HG03442 (cell line): ENCODE measurements at regions not wholly inside any gene's neighbourhood (a gene's known extent, or its start where the extent isn't known, plus 50 kb on each side); places are given as distances from the start of the nearest gene placed in this dataset.
A peak's percentile ranks its signal among the peaks of the same experiment; 100 is the strongest.
"Not testable (repeated sequence)": the region's sequence is repeated elsewhere in the genome, so short reads cannot be mapped to it uniquely, and the experiment has no call there.

Experiments used
- ATAC-seq: cut with Tn5 transposase; IDR thresholded peaks from one replicate; pipeline ENCODE4 v1.9.1; 2021; ENCODE audit warnings: mild to moderate bottlenecking, moderate library complexity; ENCODE audit not compliant: unreplicated experiment

DNA sequence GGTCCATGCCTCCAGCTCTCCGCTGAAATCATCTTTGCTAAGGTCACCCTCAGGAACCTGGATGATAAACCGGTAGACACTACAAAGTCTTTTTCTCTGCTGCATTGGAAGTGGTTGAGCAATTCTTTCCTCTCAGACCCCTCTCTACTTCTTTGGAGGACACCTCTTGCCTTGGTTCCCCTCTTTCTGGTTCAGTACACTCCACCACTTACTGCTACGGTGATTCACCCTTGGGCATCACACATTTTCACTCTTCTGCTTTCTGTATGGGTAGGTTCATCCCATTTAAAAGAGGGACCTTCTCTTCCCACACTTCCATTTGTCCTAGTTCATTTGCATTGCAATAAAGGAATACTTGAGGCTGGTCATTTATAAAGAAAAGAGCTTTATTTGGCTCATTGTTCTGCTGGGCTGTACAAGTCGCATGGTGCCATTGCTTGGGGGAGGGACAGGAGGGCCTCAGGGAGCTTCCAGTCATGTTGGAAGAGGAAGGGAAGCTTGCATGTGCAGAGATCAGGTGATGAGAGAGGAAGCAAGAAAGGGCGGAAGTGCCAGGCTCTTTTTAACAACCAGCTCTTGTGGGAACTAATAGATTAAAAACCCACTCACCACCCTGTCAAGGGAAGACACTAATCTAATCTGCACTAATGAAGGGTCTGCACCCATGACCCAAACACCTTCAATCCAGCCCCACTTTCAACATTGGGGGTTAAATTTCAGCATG, 149.7 kb upstream of the TMEM170B start:
- no peak for ATAC-seq

DNA sequence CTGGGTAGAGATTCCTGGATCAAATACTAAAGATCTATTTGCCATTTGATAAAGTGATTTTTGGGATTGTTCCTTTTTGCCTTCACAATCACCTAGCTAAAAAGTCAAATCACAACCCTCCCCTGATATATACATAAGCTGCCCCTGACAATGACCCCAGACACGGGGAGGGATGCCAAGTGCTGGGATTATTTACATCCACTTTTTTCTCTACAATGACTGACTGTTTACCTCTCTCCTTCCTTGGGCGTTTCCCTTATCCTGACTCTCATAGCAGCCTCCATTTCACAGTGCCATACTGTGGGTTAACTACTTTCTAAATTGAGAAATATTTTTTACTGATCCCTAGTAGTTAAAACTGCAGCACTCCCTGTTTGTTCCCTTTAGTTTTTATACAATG, 150.8 kb upstream of the TMEM170B start:
- no peak for ATAC-seq

DNA sequence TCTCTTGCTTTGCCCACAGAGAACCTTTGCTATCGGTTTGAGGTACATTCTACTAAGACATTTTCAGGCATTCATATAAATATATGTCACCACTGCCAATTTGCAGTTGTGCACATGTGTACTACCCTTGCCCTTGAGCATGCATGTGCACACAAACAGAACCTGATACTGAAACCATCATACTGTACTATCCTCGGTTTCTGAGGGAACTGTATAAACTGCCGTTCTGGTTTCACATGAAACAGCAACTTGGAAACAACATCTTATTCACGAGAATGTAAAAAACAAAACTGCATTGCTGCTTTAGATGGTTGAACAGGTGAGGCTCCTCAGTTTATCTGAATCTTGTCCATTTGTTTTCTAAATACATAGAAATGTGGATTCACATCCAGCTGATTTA, 151.2 kb upstream of the TMEM170B start:
- peak; percentile 70 for ATAC-seq

DNA sequence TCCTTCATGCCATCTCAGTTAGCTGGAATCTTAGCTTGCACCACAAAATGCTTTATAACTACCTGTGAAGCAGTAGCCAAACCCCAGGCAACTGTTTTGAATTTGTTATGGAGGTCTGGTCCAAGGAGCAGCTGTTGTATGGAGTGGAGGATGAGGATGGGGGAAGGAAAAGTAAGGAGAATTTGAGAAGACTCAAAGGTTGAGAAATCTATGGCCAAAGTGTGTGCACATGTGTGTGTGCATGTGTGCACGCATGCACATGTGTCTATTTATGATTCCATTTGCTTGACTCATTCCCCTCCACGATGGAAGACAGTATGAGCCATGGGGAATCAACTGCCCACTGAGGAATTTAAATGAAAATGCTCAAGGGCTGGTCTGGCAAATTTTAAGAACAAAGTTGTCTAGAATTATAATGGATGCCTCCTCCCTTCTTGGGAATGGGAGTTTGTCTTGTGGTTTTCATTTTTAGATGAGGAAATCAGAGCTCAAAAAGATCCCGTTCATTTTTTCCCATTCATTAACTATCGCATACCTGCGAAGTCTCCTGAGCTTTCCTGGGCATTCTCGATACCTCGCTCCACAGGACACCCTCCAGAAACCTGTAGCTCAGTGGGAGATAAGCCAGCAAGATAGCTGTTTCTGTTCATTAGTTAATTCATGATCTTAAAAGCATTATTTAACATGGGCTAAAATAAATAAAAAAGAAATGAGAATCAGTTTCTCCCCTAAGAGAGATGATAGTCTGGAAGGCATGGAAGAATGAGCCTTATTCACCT, 152.3 kb upstream of the NEDD9 start:
- ATAC-seq: no peak

DNA sequence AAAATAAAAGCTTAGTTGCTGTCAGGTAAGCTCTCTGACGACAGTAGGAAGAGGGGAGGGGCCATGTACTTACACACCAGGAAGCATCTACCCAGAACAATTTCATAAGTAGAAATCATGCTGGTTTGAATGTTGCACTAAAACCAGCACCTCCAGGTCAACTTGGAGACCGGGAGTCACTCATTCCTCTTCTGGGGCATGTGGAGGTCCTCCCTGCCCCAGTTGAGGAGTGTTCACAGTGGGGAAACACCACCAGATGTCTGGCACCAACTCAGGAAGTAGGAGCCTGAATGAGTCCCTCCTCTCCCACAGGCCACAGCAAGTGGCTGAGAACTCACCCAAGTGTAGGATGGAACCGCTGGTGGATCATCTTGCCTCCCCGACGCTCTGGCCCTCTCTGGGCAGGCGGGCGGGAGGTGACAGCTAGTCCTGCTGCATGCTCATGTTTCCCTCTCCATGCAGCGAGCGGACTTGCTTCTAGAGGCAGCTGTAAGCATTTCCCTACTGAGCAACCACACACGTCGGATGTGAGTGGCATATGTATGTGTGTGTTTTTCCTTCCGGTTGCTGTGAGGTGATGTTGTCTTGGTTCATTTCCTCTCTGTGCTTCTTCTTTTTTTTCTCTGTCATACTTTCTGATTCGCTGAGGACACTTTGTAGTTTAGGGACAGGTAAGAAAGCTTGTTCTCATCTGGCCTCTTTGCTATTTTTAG, 149.5 kb upstream of the NEDD9 start:
- peak; percentile 79 for ATAC-seq

DNA sequence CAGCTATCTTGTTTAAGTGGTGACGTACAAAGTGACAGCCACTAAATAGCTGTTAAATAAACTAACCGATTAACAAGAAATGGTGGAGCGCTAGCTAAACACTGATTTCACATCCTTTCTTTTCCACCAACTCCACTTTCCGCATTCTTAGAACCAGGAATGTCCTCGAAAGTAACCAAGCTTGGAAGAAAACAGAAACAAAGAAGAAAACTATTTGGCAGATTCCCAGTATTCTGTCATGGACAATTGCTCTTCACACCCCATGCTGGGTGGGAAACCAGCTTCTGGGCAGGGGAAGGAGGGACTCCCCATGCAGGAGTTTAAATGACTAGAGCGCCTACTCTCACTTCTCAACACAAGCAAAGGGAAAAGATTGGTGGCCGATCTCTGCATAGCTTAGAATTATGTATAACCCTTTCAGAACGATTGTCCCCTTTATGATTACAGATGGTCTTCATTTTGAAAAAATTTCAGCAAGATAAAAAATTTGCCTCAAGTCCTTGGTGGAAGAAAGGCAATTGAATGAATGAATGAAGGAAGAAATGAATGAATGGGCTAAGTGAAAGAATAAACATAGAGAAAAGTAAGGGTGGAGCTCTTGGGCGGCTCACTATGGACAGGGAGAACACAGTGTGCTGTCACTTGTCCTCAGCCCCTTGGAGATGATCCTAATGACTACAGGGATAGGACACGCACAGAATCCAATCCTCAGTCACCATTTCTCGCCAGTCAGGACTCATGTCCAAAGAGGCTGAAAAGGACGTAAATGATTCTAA, 148.7 kb upstream of the NEDD9 start:
- no peak for ATAC-seq

DNA sequence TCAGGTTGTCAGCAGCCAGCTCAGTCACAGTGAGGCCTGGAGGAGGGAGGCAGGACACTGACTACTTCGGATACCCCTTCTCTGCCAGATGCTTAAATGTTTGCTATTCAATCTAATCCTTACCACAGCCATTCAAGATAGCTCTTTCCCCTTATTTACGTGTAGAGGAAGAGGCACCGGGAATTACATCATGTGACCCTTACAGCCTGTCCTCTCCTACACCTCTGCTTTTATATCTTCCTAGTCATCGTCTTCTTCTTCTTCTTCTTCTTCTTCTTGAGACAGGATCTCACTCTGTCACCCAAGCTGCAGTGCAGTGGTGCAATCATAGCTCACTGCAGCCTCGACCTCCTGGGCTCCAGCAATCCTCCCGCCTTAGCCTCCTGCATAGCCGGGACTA, 148.1 kb upstream of the NEDD9 start:
- ATAC-seq: no peak

DNA sequence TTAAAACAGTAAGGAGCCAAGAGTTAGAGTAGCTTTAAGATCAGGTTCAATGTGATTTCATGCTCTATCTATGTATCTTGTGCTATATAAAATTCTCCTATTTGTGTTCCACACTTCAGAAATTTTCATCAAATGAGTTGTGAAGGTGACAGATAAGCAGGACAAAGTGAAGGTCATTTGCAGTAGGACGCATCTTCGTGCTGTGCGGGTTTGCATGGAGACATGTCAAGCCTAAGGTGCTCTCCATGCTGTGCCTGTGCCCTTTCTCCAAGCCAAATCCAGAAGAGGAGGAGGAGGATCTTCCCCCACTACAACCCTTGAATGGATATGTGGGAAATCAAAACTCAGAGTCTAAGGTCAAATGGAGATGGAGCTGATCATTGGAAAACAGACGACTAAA, 147.3 kb upstream of the NEDD9 start:
- no peak for ATAC-seq

DNA sequence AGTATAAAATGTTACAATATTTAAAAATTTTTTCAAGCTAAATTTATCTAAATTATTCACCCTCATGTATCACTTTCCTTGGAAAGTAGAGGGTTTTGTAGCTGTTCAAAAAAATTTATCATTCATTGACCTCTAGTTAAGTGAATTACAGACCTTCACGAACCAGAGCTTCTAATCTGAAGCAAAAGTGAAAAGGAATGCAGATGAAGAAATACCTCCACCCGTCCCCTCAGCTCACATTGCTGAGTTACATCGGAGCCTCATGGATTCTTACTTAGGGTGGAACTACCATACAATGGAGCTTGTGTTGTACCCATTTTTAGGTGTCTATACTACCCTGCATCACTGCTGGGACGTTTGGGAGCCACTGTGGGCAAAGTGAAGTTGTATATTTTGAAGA, 146.2 kb upstream of the NEDD9 start:
- ATAC-seq: no peak

DNA sequence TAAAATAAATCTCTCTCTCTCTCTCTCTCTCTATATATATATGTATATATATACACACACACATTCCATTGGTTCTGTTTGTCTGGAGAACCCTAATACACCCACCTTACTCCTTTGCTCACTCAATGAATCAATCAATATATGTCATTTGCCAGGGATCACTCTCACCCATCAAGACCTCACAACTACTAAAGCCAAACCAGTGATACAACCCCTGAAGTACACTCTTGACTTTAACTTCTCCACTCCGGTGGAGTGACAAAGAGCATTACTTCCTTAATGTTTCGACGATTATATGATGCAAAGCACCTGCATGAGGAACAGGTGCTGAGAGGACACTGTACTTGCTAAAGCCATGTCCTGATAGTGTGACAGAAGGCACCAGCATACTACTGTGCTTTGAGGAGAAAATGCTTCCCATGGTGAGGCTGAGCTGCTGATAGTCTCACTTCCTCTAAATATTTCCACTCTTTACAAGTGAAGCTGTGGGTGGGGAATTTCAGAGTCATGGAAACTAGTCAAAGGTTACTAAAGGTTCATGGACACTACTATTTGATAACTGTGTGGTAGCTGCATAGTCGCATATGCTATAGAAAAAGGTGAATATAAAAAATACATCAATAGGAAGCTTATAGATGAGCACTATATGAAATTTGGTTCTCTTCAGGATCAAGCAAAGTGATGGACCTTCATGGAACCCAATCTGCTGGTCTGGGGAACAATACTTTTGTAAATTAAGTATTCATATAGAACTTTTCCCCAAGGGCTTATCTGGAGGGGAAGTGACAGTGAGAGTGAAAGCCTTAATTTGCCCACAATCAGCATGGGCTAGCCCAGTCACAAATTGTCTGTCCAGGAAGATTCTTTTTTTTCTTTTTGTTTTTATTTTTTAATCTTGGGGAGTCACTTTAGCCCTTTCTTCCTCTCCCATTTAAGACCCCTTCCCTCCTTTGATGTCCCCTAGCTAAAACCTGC, 141.9 kb upstream of the NEDD9 start:
- peak; percentile 94 for ATAC-seq

DNA sequence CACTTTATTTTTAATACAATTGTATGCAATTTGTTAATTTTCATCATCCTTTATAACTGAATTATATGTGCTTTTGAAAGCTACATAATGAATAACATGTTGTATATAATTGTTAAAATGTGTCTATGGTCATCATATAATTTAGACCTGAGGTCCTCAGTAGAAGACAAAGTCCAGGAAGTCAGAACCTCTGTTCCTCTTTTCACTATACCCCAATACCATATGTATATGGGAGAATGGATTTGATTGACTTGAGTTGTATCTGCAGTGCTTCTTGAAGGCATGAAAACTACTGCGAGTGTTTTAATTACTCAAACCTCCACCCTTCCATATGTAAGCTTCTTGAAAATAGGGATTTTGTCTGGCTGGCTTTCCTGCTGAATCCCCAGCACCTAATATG, 140.7 kb upstream of the NEDD9 start:
- ATAC-seq: no peak

DNA sequence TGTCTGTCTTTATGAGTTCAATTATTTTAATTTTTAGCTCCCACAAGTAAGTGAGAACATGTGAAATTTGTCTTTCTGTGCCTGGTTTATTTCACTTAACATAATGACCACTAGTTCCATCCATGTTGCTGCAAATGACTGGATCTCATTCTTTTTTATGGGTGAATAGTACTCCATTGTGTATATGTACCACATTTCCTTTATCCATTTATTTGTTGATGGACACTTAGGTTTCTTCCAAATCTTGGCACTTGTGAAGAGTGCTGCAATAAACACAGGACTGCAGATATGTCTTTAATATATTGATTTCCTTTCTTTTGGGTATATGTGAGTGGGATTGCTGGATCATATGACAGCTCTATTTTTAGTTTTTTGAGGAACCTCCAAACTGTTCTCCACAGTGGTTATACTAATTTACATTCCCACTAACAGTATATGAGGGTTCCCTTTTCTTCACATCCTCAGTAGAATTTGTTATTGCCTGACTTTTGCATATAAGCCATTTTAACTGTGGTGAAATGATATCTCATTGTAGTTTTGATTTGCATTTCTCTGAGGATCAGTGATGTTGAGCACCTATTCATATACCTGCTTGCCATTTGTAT, 139.8 kb upstream of the NEDD9 start:
- ATAC-seq: not testable (repeated sequence)

DNA sequence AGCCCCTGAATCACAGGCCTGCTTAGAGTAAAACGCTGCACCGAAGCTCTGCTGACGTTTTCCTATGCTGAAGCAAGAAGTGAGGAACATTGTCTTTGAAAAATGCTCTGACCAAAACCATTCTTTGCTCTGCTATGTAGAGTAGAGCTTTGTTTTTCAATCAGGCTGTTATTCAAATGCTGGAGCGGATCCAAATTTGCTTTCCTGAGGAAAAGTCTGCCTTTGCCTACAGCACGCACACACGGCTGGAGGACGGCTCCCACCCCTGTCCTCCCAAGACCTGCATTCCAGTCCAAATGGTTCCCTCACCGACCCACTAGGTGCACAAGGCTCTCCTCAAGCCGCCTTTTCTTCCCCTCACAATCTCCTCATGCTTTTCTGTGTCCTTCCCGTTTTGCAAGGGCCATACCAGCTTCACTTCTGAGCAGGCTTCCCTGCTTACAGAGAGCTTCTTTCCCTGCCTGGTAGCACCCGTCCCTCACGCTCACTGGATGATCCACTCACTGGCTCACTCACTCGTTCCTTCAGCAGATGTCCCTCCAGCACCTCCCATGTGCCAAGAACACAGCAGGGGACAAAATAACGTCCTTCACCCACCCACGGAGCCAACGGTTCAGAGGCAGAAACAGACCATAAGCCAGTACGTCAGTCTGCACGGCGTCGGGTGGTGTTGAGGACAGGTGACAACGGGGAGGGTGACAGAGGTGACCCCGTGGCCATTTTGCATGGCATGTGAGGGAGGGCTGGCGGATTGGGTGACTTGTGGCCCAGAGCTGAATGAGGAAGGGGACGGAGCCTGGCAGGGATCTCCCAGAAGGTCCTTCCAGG, 137.9 kb upstream of the NEDD9 start:
- ATAC-seq: no peak

DNA sequence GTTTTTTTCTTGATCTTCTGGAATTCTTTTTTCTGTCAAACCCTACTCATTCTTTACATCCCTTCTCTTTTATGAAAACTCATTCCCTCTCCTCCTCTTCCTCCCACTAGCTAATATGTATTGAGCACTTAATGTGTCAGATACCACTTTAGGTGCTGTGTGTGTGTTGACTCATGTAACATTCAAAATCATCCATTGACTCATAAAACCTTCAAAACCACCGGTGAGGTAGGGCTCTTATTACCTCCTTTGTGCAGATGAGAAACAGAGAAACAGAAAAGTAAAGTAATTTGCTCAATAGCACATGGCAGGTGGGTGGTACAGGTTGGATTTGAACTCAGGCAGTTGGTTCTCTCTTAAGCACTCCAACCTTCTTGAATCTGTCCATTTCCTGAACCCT, 136.3 kb upstream of the NEDD9 start:
- ATAC-seq: no peak

DNA sequence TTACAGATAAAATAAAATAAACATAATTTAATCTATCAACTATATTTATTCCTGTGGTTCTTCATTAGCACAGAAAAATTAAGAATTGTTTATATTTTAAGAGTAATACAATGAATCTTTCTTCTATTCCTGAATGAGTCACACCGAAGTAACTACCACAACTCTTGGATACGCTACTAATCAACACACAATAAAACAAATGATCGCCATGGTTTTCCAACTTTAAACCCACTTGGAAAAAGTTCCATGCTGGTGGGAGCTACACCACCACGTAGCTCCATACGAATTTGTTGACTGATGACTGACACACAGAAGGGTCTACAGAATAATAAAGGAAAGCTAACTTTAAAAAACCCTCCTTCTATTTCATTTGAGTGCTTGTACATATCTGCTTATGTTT, 135.8 kb upstream of the NEDD9 start:
- ATAC-seq: no peak

DNA sequence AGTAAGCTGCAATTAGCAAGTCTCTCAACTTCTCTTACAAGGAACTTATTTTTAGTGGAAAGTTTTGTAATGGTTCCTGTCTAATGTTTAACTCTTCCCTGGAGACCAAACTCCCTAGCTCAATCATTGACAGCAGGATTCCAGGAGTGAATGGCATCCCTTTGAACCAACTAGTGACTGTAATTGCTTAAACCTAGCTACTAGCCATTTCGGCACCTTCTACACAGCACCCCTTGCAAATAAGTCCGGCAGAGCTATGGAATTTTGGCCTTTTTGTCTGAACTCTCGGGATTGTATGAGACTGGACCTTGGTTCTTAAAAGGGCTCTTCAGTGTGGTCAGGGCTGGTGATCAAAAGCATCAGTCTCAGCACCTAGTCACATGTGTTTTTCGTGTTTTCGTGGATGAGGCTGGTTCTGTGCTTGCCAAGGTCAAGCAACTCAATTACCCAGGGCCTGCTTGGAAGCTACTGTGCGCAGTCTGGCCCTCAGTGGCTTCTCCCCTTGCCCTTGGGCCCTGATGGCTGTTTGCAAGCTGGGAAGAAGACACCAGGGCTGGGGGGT, 135.3 kb upstream of the NEDD9 start:
- no peak for ATAC-seq

DNA sequence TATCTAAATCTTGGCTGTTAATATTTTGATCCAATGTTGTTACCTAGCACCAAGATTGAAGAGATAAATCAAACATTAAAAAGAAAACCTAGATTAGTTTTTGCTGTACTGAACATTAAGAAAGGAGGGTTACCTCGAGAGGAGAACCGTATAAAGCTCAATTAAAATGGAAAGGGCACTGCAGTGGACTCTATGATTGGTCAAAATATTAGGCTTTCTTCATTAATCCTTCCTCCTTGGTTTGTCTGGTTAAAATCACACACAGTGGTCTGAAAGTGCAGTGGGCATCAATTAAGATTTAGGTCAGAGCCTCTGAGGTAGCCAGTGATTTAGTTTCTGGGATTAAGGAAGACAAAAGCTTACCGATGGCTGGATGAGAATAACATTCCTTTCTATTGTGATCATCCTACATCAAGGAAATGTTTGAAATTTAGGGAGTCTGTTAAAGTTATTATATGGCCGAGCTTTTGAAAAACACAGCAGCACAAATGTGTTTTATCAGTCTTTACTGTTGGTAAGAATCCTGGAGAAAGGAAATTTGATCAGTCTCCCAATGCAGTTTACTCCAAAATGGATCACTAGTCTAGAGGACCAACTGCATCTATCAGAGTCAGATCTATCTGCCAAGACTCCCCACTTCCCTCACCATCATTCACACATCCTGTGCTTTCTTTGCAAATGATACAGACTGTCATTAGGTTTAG, 134.6 kb upstream of the NEDD9 start:
- no peak for ATAC-seq
